ENCODE measurements at regions not wholly inside any gene's neighbourhood (a gene's known extent, or its start where the extent isn't known, plus 50 kb on each side); places are given as distances from the start of the nearest gene placed in this dataset.

DNA sequence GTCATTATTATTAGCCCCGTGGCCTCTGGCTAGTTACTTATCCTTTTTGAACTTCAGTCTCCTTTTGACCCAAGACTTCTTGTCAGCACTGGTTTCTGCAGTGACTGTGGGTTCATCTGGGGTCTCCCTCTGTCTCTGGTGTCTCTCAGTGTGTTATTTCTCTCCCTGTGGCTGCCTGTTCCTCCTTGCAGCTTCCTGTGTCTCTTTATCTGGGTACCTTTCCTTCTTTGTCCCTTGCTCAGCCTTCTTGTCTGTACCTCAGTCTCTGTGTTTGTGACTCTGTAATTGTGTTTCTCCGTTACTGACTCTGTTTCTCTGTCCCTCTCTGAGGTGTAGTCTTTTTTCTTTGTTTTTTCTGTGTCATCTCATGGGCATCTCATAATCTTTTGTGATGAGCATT lies 102.6 kb upstream of the CDH11 start:
- no peak for TF ChIP-seq POLR2AphosphoS5 (IDR thresholded peaks at IDR 0.05; ENCODE audit: insufficient read depth in 1 of 2, low read depth in 1 of 2)
- TF ChIP-seq, protein P1, sequence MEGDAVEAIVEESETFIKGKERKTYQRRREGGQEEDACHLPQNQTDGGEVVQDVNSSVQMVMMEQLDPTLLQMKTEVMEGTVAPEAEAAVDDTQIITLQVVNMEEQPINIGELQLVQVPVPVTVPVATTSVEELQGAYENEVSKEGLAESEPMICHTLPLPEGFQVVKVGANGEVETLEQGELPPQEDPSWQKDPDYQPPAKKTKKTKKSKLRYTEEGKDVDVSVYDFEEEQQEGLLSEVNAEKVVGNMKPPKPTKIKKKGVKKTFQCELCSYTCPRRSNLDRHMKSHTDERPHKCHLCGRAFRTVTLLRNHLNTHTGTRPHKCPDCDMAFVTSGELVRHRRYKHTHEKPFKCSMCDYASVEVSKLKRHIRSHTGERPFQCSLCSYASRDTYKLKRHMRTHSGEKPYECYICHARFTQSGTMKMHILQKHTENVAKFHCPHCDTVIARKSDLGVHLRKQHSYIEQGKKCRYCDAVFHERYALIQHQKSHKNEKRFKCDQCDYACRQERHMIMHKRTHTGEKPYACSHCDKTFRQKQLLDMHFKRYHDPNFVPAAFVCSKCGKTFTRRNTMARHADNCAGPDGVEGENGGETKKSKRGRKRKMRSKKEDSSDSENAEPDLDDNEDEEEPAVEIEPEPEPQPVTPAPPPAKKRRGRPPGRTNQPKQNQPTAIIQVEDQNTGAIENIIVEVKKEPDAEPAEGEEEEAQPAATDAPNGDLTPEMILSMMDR (IDR thresholded peaks at IDR 0.05), result no peak
- TF ChIP-seq POLR2A (IDR thresholded peaks at IDR 0.05), result no peak
